IMR-90 (cell line): ENCODE measurements at regions not wholly inside any gene's neighbourhood (a gene's known extent, or its start where the extent isn't known, plus 50 kb on each side); places are given as distances from the start of the nearest gene placed in this dataset.

ENCODE experiments used
- ATAC-seq: fragments of 200-7000 bp; cut with Tn5 transposase; 2 replicates; pipeline ENCODE4 v1.9.1; 2020; ENCODE audit warnings: low read depth, mild to moderate bottlenecking, moderate library complexity
- BruUV-seq: library from RNA; stranded (reverse); fragments of 400-500 nt; replicated peaks from 2 replicates; lab custom pipeline; 2021; lab: Mats Ljungman, UMichigan
- CTCF ChIA-PET: fragments of 300-600 bp; formaldehyde crosslinking; extraction: SDS; loops from one replicate; lab custom pipeline; 2021; ENCODE audit warnings: antibody characterized with exemption; lab: Yijun Ruan, JAX
- POLR2A ChIA-PET: fragments of 300-600 bp; sonication (Branson Sonifier 250); formaldehyde crosslinking; loops from one replicate; lab custom pipeline; 2022; ENCODE audit warnings: antibody characterized with exemption; ENCODE audit not compliant: unreplicated experiment; lab: Charles Lee
- DNase-seq: peaks from one replicate; pipeline ENCODE4 v3.0.0; 2013
- H2AFZ ChIP-seq: replicated peaks from 2 replicates; pipeline ENCODE3; 2013; ENCODE audit warnings: low read length, mild to moderate bottlenecking; ENCODE audit not compliant: poor library complexity
- H2AK5ac ChIP-seq: 2 replicates; pipeline ENCODE4 v1.6.1; 2013; ENCODE audit warnings: low read depth, low read length, inconsistent platforms
- H2AK9ac ChIP-seq: replicated peaks from 2 replicates; pipeline ENCODE3; 2013; ENCODE audit warnings: mild to moderate bottlenecking, low read depth, low read length, moderate library complexity; ENCODE audit not compliant: poor library complexity
- H2BK120ac ChIP-seq: 2 replicates; pipeline ENCODE4 v1.6.1; 2013; ENCODE audit warnings: low read depth, low read length, inconsistent platforms
- H2BK15ac ChIP-seq: 3 replicates; pipeline ENCODE4 v1.6.1; 2013; ENCODE audit warnings: low read depth, low read length, inconsistent platforms
- H2BK20ac ChIP-seq: 2 replicates; pipeline ENCODE4 v1.6.1; 2013; ENCODE audit warnings: low read depth, mild to moderate bottlenecking, inconsistent platforms, low read length, moderate library complexity
- H2BK5ac ChIP-seq: 2 replicates; pipeline ENCODE4 v1.6.1; 2013; ENCODE audit warnings: mild to moderate bottlenecking, low read depth, low read length, inconsistent platforms; ENCODE audit not compliant: poor library complexity, severe bottlenecking
- H3K14ac ChIP-seq: replicated peaks from 2 replicates; pipeline ENCODE4 v1.6.1; 2013; ENCODE audit warnings: low read depth, low read length, inconsistent platforms
- H3K18ac ChIP-seq: 2 replicates; pipeline ENCODE4 v1.6.1; 2013; ENCODE audit warnings: low read depth, low read length, control low read depth
- H3K23ac ChIP-seq: 2 replicates; pipeline ENCODE4 v1.6.1; 2013; ENCODE audit warnings: low read depth, low read length, inconsistent platforms
- H3K27ac ChIP-seq: 2 replicates; pipeline ENCODE4 v1.5.1; 2013; ENCODE audit warnings: mild to moderate bottlenecking, control low read depth, low read length; ENCODE audit not compliant: insufficient read depth
- H3K27me3 ChIP-seq: 2 replicates; pipeline ENCODE4 v1.6.1; 2013; ENCODE audit warnings: low read length; ENCODE audit not compliant: control insufficient read depth, insufficient read depth
- H3K36me3 ChIP-seq: 2 replicates; pipeline ENCODE4 v1.6.1; 2013; ENCODE audit warnings: low read length, mixed read lengths; ENCODE audit not compliant: control insufficient read depth, insufficient read depth
- H3K4ac ChIP-seq: 2 replicates; pipeline ENCODE4 v1.6.1; 2013; ENCODE audit warnings: low read depth, low read length, inconsistent platforms
- H3K4me1 ChIP-seq: 2 replicates; pipeline ENCODE4 v1.6.1; 2013; ENCODE audit warnings: low read length, mixed read lengths; ENCODE audit not compliant: control insufficient read depth, insufficient read depth
- H3K4me2 ChIP-seq: 2 replicates; pipeline ENCODE4 v1.6.1; 2013; ENCODE audit warnings: low read depth, mild to moderate bottlenecking, control low read depth, low read length, moderate library complexity
- H3K4me3 ChIP-seq: 2 replicates; pipeline ENCODE4 v1.5.1; 2013; ENCODE audit warnings: low read depth, mild to moderate bottlenecking, control low read depth, low read length, moderate library complexity; ENCODE audit not compliant: insufficient read depth
- H3K56ac ChIP-seq: 2 replicates; pipeline ENCODE4 v1.6.1; 2013; ENCODE audit warnings: low read length, inconsistent platforms; ENCODE audit not compliant: insufficient read depth; ENCODE audit errors: extremely low read depth
- H3K79me1 ChIP-seq, 2 experiments: 2 replicates each; pipeline ENCODE4 v1.6.1; 2013; ENCODE audit warnings: low read length in 2 of 2, inconsistent platforms in 1 of 2, low read depth in 1 of 2
- H3K9ac ChIP-seq: 2 replicates; pipeline ENCODE4 v1.6.1; 2013; ENCODE audit warnings: low read depth, low read length, control low read depth
- H3K9me1 ChIP-seq: 2 replicates; pipeline ENCODE4 v1.6.1; 2013; ENCODE audit warnings: low read length, inconsistent platforms; ENCODE audit not compliant: insufficient read depth
- H3K9me3 ChIP-seq: 2 replicates; pipeline ENCODE4 v1.6.1; 2013; ENCODE audit warnings: low read length; ENCODE audit not compliant: control insufficient read depth, insufficient read depth
- H4K20me1 ChIP-seq: 2 replicates; pipeline ENCODE4 v1.6.1; 2013; ENCODE audit warnings: low read length, inconsistent platforms; ENCODE audit not compliant: insufficient read depth
- H4K5ac ChIP-seq: 2 replicates; pipeline ENCODE4 v1.6.1; 2013; ENCODE audit warnings: mild to moderate bottlenecking, low read depth, low read length, control low read depth
- H4K8ac ChIP-seq, 2 experiments: 2 replicates each; pipeline ENCODE4 v1.6.1; 2013; ENCODE audit warnings: low read depth in 2 of 2, low read length in 2 of 2, control low read depth in 1 of 2, inconsistent platforms in 1 of 2
- H4K91ac ChIP-seq: 2 replicates; pipeline ENCODE4 v1.6.1; 2013; ENCODE audit warnings: low read depth, low read length, inconsistent platforms; ENCODE audit not compliant: insufficient read depth
- CEBPB ChIP-seq: IDR thresholded peaks from 2 replicates; pipeline ENCODE4 v1.6.1; 2012; ENCODE audit warnings: low read depth, low read length, improper control_type of control experiment
- SMC3 ChIP-seq: fragments of 150-350 bp; IDR thresholded peaks from 2 replicates; pipeline ENCODE4 v1.6.1; 2016; ENCODE audit warnings: low read depth, mild to moderate bottlenecking, antibody characterized with exemption, low read length, moderate library complexity
- WGBS, 2 experiments: methylation state at CpG; one replicate each; pipeline versions ENCODE4 v1.1.5 to v1.1.7; 2013; ENCODE audit warnings: missing lambda C conversion rate in 2 of 2; ENCODE audit not compliant: insufficient read length in 1 of 2; ENCODE audit errors: extremely low coverage in 2 of 2; 5-methylcytosine and 5-hydroxymethylcytosine counted together
- dilution Hi-C: fragments of 300-500 bp; cut with HindIII; formaldehyde crosslinking; loops from one replicate; pipeline ENCODE4 v1.14.3; 2018; ENCODE audit warnings: low sequenced_read_pairs; ENCODE audit not compliant: unreplicated experiment
- in situ Hi-C: fragments of 300-500 bp; cut with MboI; formaldehyde crosslinking; loops from 3 replicates; pipeline ENCODE4 v1.14.3; 2019; ENCODE audit warnings: low sequenced_read_pairs, inconsistent platforms, mixed read lengths
- intact Hi-C: fragments of 100-400 bp; cut with micrococcal nuclease; formaldehyde crosslinking; loops from 2 replicates; pipeline ENCODE4 v1.10.0; 2022

GRCh38 chr15:48017747-48018146 lies 103.0 kb upstream of the SLC24A5 start:
- Histone ChIP-seq H3K27me3 (peaks cover 4% of the 10 kb centered on the region; the same call in 1 of the 2 replicates), H2BK15ac (no peak overlapping the region), H3K4ac (no peak overlapping the region), H3K27ac (no peak overlapping the region), H2BK120ac (no peak overlapping the region), H2BK5ac (no peak overlapping the region), H3K23ac (no peak overlapping the region), H3K56ac (no peak overlapping the region), H2AK5ac (no peak overlapping the region), H2AK9ac (no peak overlapping the region), H3K9me1 (no peaks in the 10 kb centered on the region), H2AFZ (no peak overlapping the region), H3K4me2 (no peak overlapping the region), H3K9me3 (no peaks in the 10 kb centered on the region), H3K18ac (no peak overlapping the region), H3K79me1 (no peaks in the 10 kb centered on the region), H2BK20ac (no peak overlapping the region), H3K4me3 (no peak overlapping the region), H4K8ac (no peak overlapping the region), H4K91ac (no peak overlapping the region), H4K5ac (no peak overlapping the region), H3K4me1 (no peaks in the 10 kb centered on the region), H3K9ac (no peak overlapping the region), H4K20me1 (no peaks in the 10 kb centered on the region), H3K14ac (no peak overlapping the region), H3K36me3 (no peaks in the 10 kb centered on the region)
- no peak for TF ChIP-seq SMC3
- TF ChIP-seq CEBPB, result no peak
- ATAC-seq (no peak), DNase-seq (no peak)
- dilution Hi-C loops, result no loop called here
- intact Hi-C loops, result no loop called here
- no CpG with 5 or more reads among the region's 3 CpGs for WGBS, 2 experiments
- ChIA-PET POLR2A (interaction anchor here (0.7 kb wide), 1 partner anchor 915 kb away, joined by 5 read pairs; no protein-coding TSS in a partner anchor), CTCF (no interaction called here)
- BruUV-seq, result no TSS peak
- in situ Hi-C loops, result no loop called here
